MG63 (cell line): ENCODE measurements at regions not wholly inside any gene's neighbourhood (a gene's known extent, or its start where the extent isn't known, plus 50 kb on each side); places are given as distances from the start of the nearest gene placed in this dataset.
"Not testable (repeated sequence)": the region's sequence is repeated elsewhere in the genome, so short reads cannot be mapped to it uniquely, and the experiment has no call there.

ENCODE experiments used
- DNase-seq: peaks from one replicate; pipeline ENCODE4 v3.0.0-alpha.2; 2020
- H3K27me3 ChIP-seq: fragments of 250-450 bp; sonication (Bioruptor Pico); 2 replicates; pipeline ENCODE4 v1.5.1; 2020; ENCODE audit warnings: mild to moderate bottlenecking, moderate library complexity
- H3K36me3 ChIP-seq: fragments of 250-450 bp; sonication (Bioruptor Pico); 2 replicates; pipeline ENCODE4 v1.5.1; 2020; ENCODE audit warnings: mild to moderate bottlenecking, moderate library complexity
- H3K4me3 ChIP-seq: fragments of 250-450 bp; sonication (Bioruptor Pico); 2 replicates; pipeline ENCODE4 v1.5.1; 2020; ENCODE audit warnings: mild to moderate bottlenecking, moderate library complexity
- H3K9me3 ChIP-seq: fragments of 250-450 bp; sonication (Bioruptor Pico); 2 replicates; pipeline ENCODE4 v1.5.1; 2020; ENCODE audit warnings: mild to moderate bottlenecking, moderate library complexity

GRCh38 chr16:21367733-21368421 is 89.8 kb upstream of the CRYM start:
- H3K36me3 ChIP-seq, DNase-seq: not testable (repeated sequence)

GRCh38 chr16:21366998-21367397 is 88.9 kb upstream of the CRYM start:
- H3K9me3 ChIP-seq, H3K4me3 ChIP-seq, DNase-seq, H3K36me3 ChIP-seq, H3K27me3 ChIP-seq: not testable (repeated sequence)

More at GRCh38 chr16:21367733-21368421, 89.8 kb upstream of the CRYM start:
- H3K27me3 ChIP-seq, H3K4me3 ChIP-seq, H3K9me3 ChIP-seq: not testable (repeated sequence)

GRCh38 chr16:21365541-21365940 is 87.5 kb upstream of the CRYM start:
- not testable (repeated sequence) for H3K27me3 ChIP-seq, H3K4me3 ChIP-seq, H3K36me3 ChIP-seq, DNase-seq, H3K9me3 ChIP-seq

- not testable (repeated sequence) for H3K9me3 ChIP-seq, H3K27me3 ChIP-seq, H3K36me3 ChIP-seq, H3K4me3 ChIP-seq
- peak; percentile 88 for DNase-seq
These were observed 85.6 kb upstream of the CRYM start for GRCh38 chr16:21363550-21364223.

- not testable (repeated sequence) for H3K27me3 ChIP-seq, H3K4me3 ChIP-seq, H3K9me3 ChIP-seq, H3K36me3 ChIP-seq
- peak; percentile 96 for DNase-seq
These were observed 83.6 kb upstream of the CRYM start for GRCh38 chr16:21361612-21362227.

- DNase-seq = peak; percentile 53
- not testable (repeated sequence) for H3K4me3 ChIP-seq, H3K36me3 ChIP-seq, H3K9me3 ChIP-seq, H3K27me3 ChIP-seq
These were observed 83.0 kb upstream of the CRYM start for GRCh38 chr16:21361045-21361444.

DNA sequence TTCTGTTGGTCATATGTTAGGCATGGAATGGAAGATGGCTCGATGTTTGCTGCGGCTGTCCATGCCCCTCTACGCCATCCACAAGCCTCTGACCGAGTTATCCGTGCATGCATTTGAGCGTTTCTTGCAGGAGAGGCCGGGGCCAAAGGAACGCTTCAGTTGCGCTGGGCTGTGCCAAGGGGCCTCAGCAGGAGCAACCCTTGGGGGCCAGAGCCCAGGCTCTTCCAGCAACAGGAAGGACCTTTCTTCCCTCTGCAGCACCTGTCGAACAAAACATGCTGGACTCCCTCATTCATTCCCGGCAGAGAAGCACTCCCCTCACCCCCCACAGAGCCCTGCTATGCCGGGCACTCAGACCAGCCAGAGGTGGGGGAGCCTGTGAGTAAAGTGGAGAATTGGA is 81.4 kb upstream of the CRYM start:
- not testable (repeated sequence) for H3K36me3 ChIP-seq, DNase-seq, H3K9me3 ChIP-seq, H3K4me3 ChIP-seq, H3K27me3 ChIP-seq

GRCh38 chr16:21358261-21358795 is 80.2 kb upstream of the CRYM start:
- not testable (repeated sequence) for H3K9me3 ChIP-seq, DNase-seq, H3K27me3 ChIP-seq, H3K36me3 ChIP-seq, H3K4me3 ChIP-seq

DNA sequence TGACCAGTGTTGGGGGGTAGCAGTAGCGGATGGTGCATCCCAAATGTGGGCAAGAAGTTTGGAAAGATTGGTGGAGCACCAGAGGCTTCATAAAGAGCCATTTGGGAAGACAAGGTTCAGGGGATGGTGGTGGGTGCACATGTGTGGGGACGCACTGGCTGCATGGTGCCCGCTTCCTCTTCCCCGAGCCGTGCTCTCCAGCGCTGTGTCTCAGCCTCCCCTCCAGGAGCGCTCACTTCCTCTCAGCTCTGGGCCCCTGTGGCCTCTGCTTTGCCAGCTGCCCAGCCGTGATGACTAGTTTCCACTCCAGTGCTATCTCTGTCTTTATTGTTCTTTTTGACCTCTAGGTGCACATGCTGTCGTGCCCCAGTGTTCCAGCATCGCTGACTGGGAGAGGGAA is 78.2 kb upstream of the CRYM start:
- H3K27me3 ChIP-seq, H3K9me3 ChIP-seq, H3K4me3 ChIP-seq, DNase-seq, H3K36me3 ChIP-seq: not testable (repeated sequence)

- not testable (repeated sequence) for DNase-seq, H3K27me3 ChIP-seq, H3K36me3 ChIP-seq, H3K4me3 ChIP-seq, H3K9me3 ChIP-seq
These were observed 73.3 kb upstream of the CRYM start for GRCh38 chr16:21351433-21351832.

GRCh38 chr16:21350851-21351250 is 72.8 kb upstream of the CRYM start:
- not testable (repeated sequence) for H3K9me3 ChIP-seq, H3K4me3 ChIP-seq, H3K36me3 ChIP-seq, DNase-seq, H3K27me3 ChIP-seq

- DNase-seq, H3K9me3 ChIP-seq, H3K27me3 ChIP-seq, H3K4me3 ChIP-seq, H3K36me3 ChIP-seq: not testable (repeated sequence)
These were observed 71.2 kb upstream of the CRYM start for GRCh38 chr16:21349336-21349735.

DNA sequence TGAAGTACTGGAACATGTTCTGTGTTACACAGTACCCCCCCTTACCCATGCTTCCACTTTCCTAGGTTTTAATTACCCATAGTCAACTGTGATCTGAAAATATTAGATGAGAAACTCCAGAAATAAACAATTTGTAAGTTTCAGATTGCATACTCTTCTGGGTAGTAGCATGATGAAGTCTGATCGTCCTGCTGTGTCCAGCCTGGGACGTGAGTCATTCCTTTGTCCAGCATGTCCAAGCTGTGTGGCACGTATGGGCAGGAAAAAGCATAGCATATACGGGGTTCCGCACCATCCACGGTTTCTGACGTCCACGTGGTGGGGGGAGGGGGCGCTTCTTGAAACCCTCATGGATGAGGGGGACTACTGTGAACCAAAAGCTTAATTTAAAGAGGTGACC is 70.7 kb upstream of the CRYM start:
- not testable (repeated sequence) for H3K36me3 ChIP-seq, DNase-seq, H3K9me3 ChIP-seq, H3K27me3 ChIP-seq, H3K4me3 ChIP-seq

DNA sequence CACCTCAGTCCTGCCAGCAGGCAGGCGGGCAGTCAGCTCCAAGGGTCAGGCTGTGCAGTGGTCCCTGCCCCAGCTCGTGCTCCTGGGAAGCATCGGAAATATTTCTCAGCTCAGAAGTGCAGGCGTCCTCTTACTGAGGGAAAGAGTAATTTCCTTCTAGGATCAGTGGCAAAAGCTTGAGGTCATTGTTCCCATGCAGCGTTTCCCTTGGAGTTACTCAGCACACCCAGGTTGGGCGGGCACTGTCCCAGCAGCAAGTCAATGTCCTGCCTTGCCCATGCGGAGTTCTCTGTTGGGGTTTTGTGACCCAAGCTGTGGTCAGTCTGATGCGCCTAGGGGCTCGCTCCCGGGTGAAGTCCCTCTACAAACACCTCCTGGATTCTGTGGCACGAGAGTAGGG is 69.4 kb upstream of the CRYM start:
- H3K27me3 ChIP-seq, H3K36me3 ChIP-seq, H3K9me3 ChIP-seq, H3K4me3 ChIP-seq, DNase-seq: not testable (repeated sequence)

DNA sequence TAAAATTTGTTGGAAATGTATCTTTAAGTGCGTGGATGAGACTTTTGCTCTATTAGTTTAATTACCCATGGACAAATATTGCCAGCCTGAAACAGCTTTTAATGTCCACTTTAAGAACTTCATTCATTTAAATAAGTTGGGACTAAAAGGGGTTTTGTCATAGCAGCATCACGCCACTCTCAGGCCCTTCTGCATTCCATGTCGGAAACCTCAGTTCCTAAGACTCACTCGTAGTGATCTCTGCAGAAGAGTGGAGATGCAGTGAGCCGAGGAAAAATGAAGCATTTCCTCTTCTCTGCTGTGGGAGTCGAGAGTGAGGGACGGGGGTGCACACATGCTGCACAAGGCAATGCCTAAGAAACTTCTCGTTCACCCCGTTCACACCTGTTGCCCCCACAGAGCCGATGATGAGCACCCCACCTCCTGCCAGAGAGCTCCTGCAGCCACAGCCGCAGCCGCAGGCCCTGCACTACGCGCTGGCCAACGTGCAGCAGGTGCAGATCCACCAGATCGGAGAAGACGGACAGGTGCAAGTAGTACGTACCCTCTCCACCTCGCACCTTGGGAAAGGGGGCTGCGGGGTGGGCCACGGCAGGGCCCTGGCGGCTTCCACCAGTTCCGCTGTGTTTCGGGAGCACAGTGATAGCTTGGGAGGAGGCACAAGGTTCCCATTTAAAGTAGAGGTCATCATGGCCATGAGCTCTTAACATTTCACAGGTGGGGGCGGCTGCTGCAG is 68.8 kb upstream of the CRYM start:
- H3K4me3 ChIP-seq, H3K36me3 ChIP-seq, H3K27me3 ChIP-seq, DNase-seq, H3K9me3 ChIP-seq: not testable (repeated sequence)

GRCh38 chr16:21344361-21344912 is 66.3 kb upstream of the CRYM start:
- H3K4me3 ChIP-seq, H3K9me3 ChIP-seq, DNase-seq, H3K36me3 ChIP-seq, H3K27me3 ChIP-seq: not testable (repeated sequence)

- no peak for DNase-seq
- Histone ChIP-seq H3K27me3 (no peaks in the 10 kb centered on the region), H3K9me3 (no peaks in the 10 kb centered on the region)
These were observed 63.0 kb upstream of the CRYM start for GRCh38 chr16:21341101-21341500.

More at GRCh38 chr16:21341101-21341500, 63.0 kb upstream of the CRYM start:
- Histone ChIP-seq H3K36me3 (no peaks in the 10 kb centered on the region), H3K4me3 (no peak overlapping the region)
